Suprapubic skin (tissue), 4 donors: ENCODE measurements at regions not wholly inside any gene's neighbourhood (a gene's known extent, or its start where the extent isn't known, plus 50 kb on each side); places are given as distances from the start of the nearest gene placed in this dataset.

Experiments used
- DNase-seq, 2 donors: peaks; one replicate each; pipeline ENCODE4 v3.0.0-alpha.2; 2019; ENCODE audit warnings: low spot score in 2 of 2
- H3K27ac ChIP-seq: fragments of 200-600 bp; sonication (generic); one replicate; pipeline ENCODE4 v1.5.1; 2019
- H3K27me3 ChIP-seq: fragments of 200-600 bp; sonication (generic); one replicate; pipeline ENCODE4 v1.5.1; 2019
- H3K36me3 ChIP-seq: fragments of 200-600 bp; sonication (generic); one replicate; pipeline ENCODE4 v1.5.1; 2019
- H3K4me1 ChIP-seq: fragments of 200-600 bp; sonication (generic); one replicate; pipeline ENCODE4 v1.5.1; 2019
- H3K4me3 ChIP-seq: fragments of 200-600 bp; sonication (generic); one replicate; pipeline ENCODE4 v1.5.1; 2019; ENCODE audit warnings: mild to moderate bottlenecking
- H3K9me3 ChIP-seq: fragments of 200-600 bp; sonication (generic); one replicate; pipeline ENCODE4 v1.5.1; 2019
- EP300 ChIP-seq: sonication (generic); formaldehyde crosslinking; IDR thresholded peaks from one replicate; pipeline ENCODE4 v1.6.1; 2017; ENCODE audit warnings: antibody characterized with exemption
- POLR2A ChIP-seq, 2 donors: fragments of 450-650 bp; IDR thresholded peaks; one replicate each; pipeline ENCODE4 v1.6.1; 2017; ENCODE audit warnings: antibody characterized with exemption in 2 of 2, mild to moderate bottlenecking in 2 of 2, moderate library complexity in 2 of 2
- POLR2AphosphoS5 ChIP-seq, 3 donors: sonication (generic); formaldehyde crosslinking; IDR thresholded peaks; one replicate each; pipeline ENCODE4 v1.6.1; 2017; ENCODE audit warnings: antibody characterized with exemption in 3 of 3
- WGBS: methylation state at CpG from one replicate; pipeline ENCODE4 v1.1.5; 2018; 5-methylcytosine and 5-hydroxymethylcytosine counted together
- TF ChIP-seq, protein P1 (sequence below), 2 donors: fragments of 200-600 bp in 1 of 2; fragments of 450-650 bp in 1 of 2; sonication (generic) in 1 of 2; IDR thresholded peaks; one replicate each; pipeline ENCODE4 v1.5.1; 2016 to 2019; ENCODE audit warnings: antibody characterized with exemption in 2 of 2, mild to moderate bottlenecking in 1 of 2, moderate library complexity in 1 of 2

DNA sequence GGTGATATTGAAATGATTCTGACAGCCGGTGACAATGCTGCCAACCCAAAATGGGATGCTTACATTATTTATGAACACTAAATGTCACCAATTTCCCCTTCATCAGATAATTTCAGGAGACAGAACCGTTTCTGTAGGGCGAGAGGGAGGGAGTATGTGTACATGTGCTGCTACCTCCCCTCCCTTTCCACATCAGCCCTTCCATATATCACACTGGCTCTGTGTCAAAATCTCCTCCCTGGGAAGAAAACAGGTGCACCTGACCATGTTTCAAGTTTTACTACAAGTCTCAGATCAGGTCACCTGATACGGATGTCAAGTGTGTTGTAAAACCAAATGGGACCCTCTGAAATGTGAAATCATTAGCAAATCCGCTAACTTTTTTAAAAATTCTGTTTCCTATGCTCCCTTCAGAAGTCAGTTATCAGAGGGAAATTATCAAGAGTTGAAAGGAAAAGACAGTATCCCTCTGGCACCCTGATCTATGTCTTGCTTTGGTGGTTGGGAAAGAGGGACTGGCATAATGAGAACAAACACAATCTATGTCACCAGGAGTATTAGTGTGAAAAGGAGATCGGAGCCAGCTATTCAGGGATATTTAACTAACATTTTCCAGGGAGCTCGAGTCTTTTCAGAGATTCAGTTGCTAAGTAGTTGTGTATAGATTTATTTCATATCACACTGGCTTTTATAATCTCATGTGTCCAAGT lies 1002.3 kb upstream of the CDH8 start:
- WGBS = 63% methylated on average over 7 of the region's 7 CpGs
- DNase-seq = no peak

DNA sequence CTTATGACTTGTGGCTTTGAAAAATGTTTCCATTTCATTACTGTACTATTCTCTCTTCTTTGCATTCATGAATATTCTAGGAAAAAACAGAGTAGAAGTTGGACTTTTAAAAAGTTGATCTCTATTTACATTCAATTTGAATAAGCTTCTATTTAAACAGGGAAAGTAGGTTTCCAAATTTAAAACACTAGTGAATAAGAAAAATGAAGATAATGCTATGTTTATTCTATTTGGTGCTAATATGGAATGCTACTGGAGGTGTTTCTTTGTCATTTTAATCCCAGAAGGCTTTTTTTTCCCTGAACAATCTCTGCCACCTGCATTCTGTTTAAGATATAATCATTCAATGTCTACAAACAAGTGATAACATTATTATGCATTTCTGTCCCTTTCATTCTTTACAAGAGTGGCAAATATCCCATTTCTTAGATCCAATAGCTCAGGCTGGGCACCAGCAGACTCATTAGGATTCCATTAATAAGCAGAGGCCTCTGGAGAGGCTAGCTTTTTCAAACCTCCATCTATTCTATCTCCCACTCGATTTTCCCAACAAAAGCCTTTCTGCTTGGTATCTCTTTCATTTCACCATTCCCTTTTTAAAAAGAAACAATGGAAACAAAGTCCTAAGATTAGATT lies 1001.6 kb upstream of the CDH8 start:
- TF ChIP-seq, protein P1, sequence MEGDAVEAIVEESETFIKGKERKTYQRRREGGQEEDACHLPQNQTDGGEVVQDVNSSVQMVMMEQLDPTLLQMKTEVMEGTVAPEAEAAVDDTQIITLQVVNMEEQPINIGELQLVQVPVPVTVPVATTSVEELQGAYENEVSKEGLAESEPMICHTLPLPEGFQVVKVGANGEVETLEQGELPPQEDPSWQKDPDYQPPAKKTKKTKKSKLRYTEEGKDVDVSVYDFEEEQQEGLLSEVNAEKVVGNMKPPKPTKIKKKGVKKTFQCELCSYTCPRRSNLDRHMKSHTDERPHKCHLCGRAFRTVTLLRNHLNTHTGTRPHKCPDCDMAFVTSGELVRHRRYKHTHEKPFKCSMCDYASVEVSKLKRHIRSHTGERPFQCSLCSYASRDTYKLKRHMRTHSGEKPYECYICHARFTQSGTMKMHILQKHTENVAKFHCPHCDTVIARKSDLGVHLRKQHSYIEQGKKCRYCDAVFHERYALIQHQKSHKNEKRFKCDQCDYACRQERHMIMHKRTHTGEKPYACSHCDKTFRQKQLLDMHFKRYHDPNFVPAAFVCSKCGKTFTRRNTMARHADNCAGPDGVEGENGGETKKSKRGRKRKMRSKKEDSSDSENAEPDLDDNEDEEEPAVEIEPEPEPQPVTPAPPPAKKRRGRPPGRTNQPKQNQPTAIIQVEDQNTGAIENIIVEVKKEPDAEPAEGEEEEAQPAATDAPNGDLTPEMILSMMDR (IDR thresholded peaks at IDR 0.05) = no peak
- TF ChIP-seq EP300 (no peak), POLR2A (IDR thresholded peaks at IDR 0.05) (no peak)
- H3K27ac ChIP-seq = no peak overlapping the region
- H3K27me3 ChIP-seq = no peaks in the 10 kb centered on the region
- no peaks in the 10 kb centered on the region for H3K36me3 ChIP-seq
- 57% methylated on average over 1 of the region's 1 CpG for WGBS
- H3K4me3 ChIP-seq = no peak overlapping the region
- H3K4me1 ChIP-seq = no peaks in the 10 kb centered on the region
- H3K9me3 ChIP-seq = no peaks in the 10 kb centered on the region
- DNase-seq = no peak

More for the DNA sequence above, 1002.3 kb upstream of the CDH8 start:
- no peaks in the 10 kb centered on the region for H3K9me3 ChIP-seq
- no peak for TF ChIP-seq POLR2A (IDR thresholded peaks at IDR 0.05)
- TF ChIP-seq, protein P1 (IDR thresholded peaks at IDR 0.05) = no peak
- no peak for TF ChIP-seq POLR2AphosphoS5 (IDR thresholded peaks at IDR 0.05)
- no peak for TF ChIP-seq EP300
- H3K27me3 ChIP-seq = no peaks in the 10 kb centered on the region
- no peaks in the 10 kb centered on the region for H3K36me3 ChIP-seq
- no peak overlapping the region for H3K4me3 ChIP-seq
- H3K27ac ChIP-seq = no peak overlapping the region
- no peaks in the 10 kb centered on the region for H3K4me1 ChIP-seq

DNA sequence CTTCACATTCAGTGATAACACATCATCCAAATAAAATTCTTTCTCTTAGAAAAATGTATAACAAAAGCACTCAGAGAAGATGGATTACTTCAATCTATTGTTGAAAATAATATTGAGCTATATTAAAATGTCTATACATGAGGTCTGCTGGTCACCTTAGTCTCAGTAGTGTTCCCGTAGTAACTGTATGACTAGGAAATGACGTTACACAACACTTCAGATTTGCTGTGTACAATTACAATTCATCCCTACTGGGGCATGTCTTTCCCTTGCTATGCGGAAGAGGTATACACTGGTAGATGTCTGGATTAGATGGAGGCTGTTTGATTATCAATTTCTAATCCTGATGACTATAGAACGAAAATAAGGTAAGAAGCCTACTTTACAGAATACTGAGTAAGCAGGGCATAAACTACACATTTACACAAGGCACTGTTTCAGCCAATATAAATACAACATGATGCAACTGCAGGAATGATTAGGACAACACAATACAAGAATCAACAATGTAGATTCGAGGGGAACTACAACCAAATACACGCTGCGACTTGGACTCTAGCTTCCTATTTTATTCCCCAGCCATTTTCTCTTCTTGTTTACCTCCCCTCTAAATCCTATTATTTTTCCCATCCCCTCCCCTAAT lies 982.5 kb upstream of the CDH8 start:
- H3K4me1 ChIP-seq = no peaks in the 10 kb centered on the region
- no peak for DNase-seq
- TF ChIP-seq, protein P1 (IDR thresholded peaks at IDR 0.05) = no peak
- no peak for TF ChIP-seq EP300
- no peak for TF ChIP-seq POLR2AphosphoS5 (IDR thresholded peaks at IDR 0.05)
- no peak for TF ChIP-seq POLR2A (IDR thresholded peaks at IDR 0.05)
- no peak overlapping the region for H3K27ac ChIP-seq
- no peak overlapping the region for H3K4me3 ChIP-seq
- H3K27me3 ChIP-seq = no peaks in the 10 kb centered on the region
- H3K36me3 ChIP-seq = no peaks in the 10 kb centered on the region
- no peaks in the 10 kb centered on the region for H3K9me3 ChIP-seq
- WGBS = 83% methylated on average over 7 of the region's 7 CpGs

DNA sequence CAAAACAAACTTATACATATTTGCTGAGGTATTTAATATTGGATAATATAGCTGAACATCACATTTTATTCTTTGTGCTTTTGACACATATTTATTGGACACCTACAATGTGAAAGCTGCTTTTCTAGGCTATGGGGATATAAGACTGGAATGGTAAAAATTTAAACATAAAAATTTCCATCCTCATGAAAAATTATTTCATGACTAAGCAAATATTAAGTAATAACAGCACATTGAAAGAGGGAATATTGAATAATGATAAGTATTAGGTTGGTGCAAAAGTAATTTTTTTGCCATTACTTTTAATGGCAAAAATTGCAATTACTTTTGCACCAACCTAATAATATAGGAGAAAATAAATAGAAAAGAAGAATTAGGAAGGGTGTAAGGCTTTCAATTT lies 972.5 kb upstream of the CDH8 start:
- TF ChIP-seq POLR2A (IDR thresholded peaks at IDR 0.05) (no peak), EP300 (no peak), POLR2AphosphoS5 (IDR thresholded peaks at IDR 0.05) (no peak)
- TF ChIP-seq, protein P1 (IDR thresholded peaks at IDR 0.05) = no peak
- Histone ChIP-seq H3K27ac (no peak overlapping the region), H3K9me3 (peaks cover 11% of the 10 kb centered on the region), H3K4me1 (no peaks in the 10 kb centered on the region), H3K27me3 (no peaks in the 10 kb centered on the region), H3K36me3 (no peaks in the 10 kb centered on the region), H3K4me3 (no peak overlapping the region)
- no peak for DNase-seq

DNA sequence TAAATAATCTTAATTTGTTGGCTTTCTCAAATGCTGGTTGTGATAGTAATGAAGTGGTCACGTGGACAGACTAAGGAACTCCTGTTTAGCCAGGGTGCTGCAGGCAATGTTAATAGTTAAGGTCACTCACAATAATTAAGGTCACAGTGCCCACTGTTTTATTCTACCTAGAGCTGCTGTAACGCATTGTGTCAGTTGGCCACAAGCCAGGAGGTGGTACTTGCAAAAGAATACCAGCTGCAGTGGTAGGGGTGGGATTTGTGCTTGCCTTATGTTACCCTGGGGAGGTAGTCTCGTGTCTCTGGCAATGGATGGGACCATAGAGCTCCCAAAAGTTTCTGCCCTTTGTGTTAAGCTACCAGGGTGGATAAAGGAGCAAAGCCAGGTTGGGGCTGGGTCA lies 969.1 kb upstream of the CDH8 start:
- Histone ChIP-seq H3K9me3 (peaks cover 16% of the 10 kb centered on the region), H3K27ac (no peak overlapping the region), H3K27me3 (no peaks in the 10 kb centered on the region), H3K4me3 (no peak overlapping the region), H3K36me3 (no peaks in the 10 kb centered on the region), H3K4me1 (no peaks in the 10 kb centered on the region)
- no peak for DNase-seq
- WGBS = 78% methylated on average over 3 of the region's 3 CpGs
- TF ChIP-seq POLR2AphosphoS5 (IDR thresholded peaks at IDR 0.05) (no peak), EP300 (no peak), POLR2A (IDR thresholded peaks at IDR 0.05) (no peak)
- TF ChIP-seq, protein P1 (IDR thresholded peaks at IDR 0.05) = no peak
